Activated CD4-positive, alpha-beta T cell treated with anti-CD3 and anti-CD28 coated beads, Interleukin-2, Interleukin-6, amounts not matched to agents 100 ng/mL and 50 ng/mL, durations not matched to agents 16 hours and 8 hours (primary cell): ENCODE measurements at regions not wholly inside any gene's neighbourhood (a gene's known extent, or its start where the extent isn't known, plus 50 kb on each side); places are given as distances from the start of the nearest gene placed in this dataset.
"Not testable (repeated sequence)": the region's sequence is repeated elsewhere in the genome, so short reads cannot be mapped to it uniquely, and the experiment has no call there.

ENCODE experiments used
- DNase-seq: peaks from one replicate; pipeline ENCODE4 v3.0.0-alpha.2; 2020

- not testable (repeated sequence) for DNase-seq
These were observed 79.8 kb downstream of the LGALS9B start for GRCh38 chr17:20387549-20387948.

GRCh38 chr17:20381358-20382300, 85.7 kb downstream of the LGALS9B start:
- DNase-seq = peak; percentile 38

GRCh38 chr17:20380625-20381024, 86.7 kb downstream of the LGALS9B start:
- DNase-seq = not testable (repeated sequence)

- DNase-seq = not testable (repeated sequence)
These were observed 88.1 kb downstream of the LGALS9B start for GRCh38 chr17:20379251-20379650.

- DNase-seq = not testable (repeated sequence)
These were observed 90.7 kb downstream of the LGALS9B start for GRCh38 chr17:20376642-20377041.

GRCh38 chr17:20375745-20376144, 91.6 kb downstream of the LGALS9B start:
- not testable (repeated sequence) for DNase-seq
